ENCODE measurements at regions not wholly inside any gene's neighbourhood (a gene's known extent, or its start where the extent isn't known, plus 50 kb on each side); places are given as distances from the start of the nearest gene placed in this dataset.
"Not testable (repeated sequence)": the region's sequence is repeated elsewhere in the genome, so short reads cannot be mapped to it uniquely, and the experiment has no call there.

DNA sequence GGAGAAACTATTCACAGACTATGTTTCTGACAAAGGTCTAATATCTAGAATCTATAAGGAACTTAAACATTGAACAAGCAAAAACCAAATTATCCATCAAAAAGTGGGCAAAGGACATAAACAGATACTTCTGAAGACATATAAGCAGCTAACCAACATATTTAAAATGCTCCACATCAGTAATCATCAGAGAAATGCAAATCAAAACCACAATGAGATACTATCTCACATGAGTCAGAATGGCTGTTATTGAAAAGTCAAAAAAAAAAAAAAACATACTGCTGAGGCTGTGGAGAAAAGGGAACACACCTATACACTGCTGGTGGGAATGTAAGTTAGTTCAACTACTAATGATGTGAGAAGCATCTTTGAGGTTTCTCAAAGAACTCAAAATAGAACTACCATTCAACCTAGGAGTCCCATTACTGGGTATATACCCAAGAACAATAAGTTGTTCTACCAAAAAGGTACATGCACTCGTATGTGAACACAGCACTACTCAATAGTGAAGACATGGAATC, 220.4 kb upstream of the TFPI start:
- TF ChIP-seq, protein P1, sequence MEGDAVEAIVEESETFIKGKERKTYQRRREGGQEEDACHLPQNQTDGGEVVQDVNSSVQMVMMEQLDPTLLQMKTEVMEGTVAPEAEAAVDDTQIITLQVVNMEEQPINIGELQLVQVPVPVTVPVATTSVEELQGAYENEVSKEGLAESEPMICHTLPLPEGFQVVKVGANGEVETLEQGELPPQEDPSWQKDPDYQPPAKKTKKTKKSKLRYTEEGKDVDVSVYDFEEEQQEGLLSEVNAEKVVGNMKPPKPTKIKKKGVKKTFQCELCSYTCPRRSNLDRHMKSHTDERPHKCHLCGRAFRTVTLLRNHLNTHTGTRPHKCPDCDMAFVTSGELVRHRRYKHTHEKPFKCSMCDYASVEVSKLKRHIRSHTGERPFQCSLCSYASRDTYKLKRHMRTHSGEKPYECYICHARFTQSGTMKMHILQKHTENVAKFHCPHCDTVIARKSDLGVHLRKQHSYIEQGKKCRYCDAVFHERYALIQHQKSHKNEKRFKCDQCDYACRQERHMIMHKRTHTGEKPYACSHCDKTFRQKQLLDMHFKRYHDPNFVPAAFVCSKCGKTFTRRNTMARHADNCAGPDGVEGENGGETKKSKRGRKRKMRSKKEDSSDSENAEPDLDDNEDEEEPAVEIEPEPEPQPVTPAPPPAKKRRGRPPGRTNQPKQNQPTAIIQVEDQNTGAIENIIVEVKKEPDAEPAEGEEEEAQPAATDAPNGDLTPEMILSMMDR (IDR thresholded peaks at IDR 0.05; ENCODE audit: insufficient read depth, low read depth, low read length, missing control alignments): no peak
- no peak overlapping the region for H3K4me3 ChIP-seq (ENCODE audit: low read length)
- DNase-seq (ENCODE audit: low read depth): peak; percentile 64

DNA sequence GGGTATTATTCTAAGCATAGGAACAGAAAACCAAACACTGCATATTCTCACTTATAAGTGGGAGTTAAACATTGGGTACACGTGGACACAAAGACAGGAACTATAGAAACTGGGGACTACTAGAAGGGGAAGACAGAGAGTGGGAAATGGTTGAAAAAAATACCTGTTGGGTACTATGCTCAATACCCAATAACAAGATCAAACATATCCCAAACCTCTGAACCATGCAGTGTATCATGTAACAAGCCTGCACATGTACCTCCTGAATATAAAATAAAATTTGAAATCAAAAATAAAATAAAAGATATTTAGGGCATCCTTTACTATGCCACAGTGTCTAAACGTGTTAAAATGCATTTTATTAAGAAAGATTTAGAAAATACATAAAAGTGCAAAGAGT, 221.0 kb upstream of the TFPI start:
- TF ChIP-seq, protein P1 (IDR thresholded peaks at IDR 0.05; ENCODE audit: insufficient read depth, low read depth, low read length, missing control alignments): no peak

DNA sequence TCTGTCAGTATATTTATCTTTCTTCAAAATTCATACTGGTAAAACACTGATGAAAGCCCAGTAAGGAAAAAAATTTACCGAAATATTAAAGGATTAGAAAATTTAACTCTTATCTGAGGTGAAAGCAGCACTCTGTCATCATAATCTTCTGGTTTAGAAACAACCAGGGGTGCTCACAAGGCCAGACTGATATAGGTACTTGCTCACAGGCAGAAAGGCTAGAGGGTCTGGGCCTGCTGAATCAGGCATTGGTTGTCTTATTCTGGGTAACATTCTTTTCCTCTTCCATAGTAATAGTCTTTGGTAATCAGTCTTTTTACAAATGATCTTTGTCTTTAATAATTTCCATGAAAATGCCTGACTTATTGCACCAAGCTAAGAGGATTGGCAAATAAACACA, 221.4 kb upstream of the TFPI start:
- peak; percentile 49 for DNase-seq (ENCODE audit: low read depth)
- TF ChIP-seq, protein P1 (IDR thresholded peaks at IDR 0.05; ENCODE audit: insufficient read depth, low read depth, low read length, missing control alignments): no peak
- no peak overlapping the region for H3K4me3 ChIP-seq (ENCODE audit: low read length)

More for the DNA sequence above, 221.0 kb upstream of the TFPI start:
- H3K4me3 ChIP-seq (ENCODE audit: low read length): no peak overlapping the region
- DNase-seq (ENCODE audit: low read depth): peak; percentile 72

DNA sequence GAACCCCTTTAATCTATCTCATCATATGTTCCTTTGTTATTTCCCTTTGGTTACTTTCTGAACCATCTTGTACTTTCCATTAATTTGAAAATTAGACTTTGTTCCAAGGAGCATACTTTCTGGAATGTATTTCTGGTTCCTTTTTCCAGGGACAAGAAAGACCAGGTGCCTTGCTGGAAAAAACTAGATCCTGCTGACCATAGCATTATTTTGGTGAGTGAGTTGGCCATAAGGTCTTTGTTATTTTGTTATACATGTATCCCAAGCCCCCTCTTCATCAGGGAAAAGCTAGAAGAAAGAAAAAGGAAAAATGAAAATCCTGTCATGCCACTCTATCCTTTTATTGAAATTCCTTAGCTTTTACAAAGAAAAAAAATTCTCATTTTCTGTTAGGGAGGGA, 228.1 kb upstream of the TFPI start:
- no peak overlapping the region for H3K4me3 ChIP-seq (ENCODE audit: low read length)
- TF ChIP-seq, protein P1 (IDR thresholded peaks at IDR 0.05; ENCODE audit: insufficient read depth, low read depth, low read length, missing control alignments): no peak
- no peak for DNase-seq (ENCODE audit: low read depth)

DNA sequence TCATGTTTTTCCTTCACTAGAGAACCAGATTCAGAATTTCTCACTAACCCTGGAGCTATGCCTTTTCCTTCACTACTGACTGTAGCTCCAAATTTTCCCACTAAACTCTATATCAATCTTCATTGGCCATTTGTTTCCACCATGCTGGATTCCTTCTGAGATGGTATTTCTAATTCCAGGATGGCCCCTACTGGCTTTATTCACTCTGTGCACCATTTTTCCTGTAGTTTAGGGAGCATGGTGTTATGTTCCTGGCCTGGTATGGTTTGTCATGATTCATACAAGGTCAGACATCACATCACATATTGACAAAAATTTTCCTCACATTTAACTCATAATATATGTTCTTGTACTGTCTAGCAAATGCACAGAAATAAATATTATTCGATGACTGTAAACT, 229.2 kb upstream of the TFPI start:
- TF ChIP-seq, protein P1 (IDR thresholded peaks at IDR 0.05; ENCODE audit: insufficient read depth, low read depth, low read length, missing control alignments): no peak
- no peak overlapping the region for H3K4me3 ChIP-seq (ENCODE audit: low read length)
- peak; percentile 13 for DNase-seq (ENCODE audit: low read depth)

DNA sequence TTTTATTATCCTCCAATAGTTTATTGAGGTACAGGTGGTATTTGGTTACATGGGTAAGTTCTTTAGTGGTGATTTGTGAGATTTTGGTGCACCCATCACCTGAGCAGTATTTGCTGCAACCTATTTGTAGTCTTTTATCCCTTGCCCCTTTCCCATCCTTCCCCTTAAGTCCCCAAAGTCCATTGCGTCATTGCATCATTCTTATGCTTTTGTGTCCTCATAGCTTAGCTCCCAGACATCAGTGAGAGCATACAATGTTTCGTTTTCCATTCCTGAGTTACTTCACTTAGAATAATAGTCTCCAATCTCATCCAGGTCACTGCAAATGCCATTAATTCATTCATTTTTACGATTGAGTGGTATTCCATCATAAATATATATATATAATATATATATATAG, 229.9 kb upstream of the TFPI start:
- DNase-seq (ENCODE audit: low read depth); H3K4me3 ChIP-seq (ENCODE audit: low read length): not testable (repeated sequence)

DNA sequence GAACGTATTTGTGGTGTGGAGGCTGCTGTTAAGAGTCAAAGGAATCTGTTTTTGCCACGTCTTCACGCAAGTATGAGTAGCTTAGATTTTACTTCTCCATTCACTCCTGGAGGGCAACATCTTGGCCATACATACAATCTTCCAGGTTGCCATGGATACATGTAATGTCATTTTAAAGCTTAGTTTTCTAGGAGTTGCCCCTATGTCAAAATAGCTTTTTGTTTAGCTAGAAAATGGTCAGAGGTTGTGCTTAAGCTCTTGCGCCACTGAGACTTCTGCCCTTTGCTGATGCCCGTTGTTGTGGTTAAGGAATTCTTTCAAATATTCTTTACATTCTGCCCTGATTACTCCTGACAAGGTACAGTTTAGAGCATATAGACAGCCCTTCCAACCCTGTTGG, 245.4 kb upstream of the TFPI start:
- TF ChIP-seq, protein P1 (IDR thresholded peaks at IDR 0.05; ENCODE audit: insufficient read depth, low read depth, low read length, missing control alignments): no peak
- DNase-seq (ENCODE audit: low read depth): no peak
- no peak overlapping the region for H3K4me3 ChIP-seq (ENCODE audit: low read length)
